Suprapubic skin (tissue), 4 donors: ENCODE measurements at regions not wholly inside any gene's neighbourhood (a gene's known extent, or its start where the extent isn't known, plus 50 kb on each side); places are given as distances from the start of the nearest gene placed in this dataset.

Source experiments
- CTCF ChIP-seq, 2 donors: fragments of 200-600 bp in 1 of 2; fragments of 450-650 bp in 1 of 2; sonication (generic) in 1 of 2; IDR thresholded peaks; one replicate each; pipeline ENCODE4 v1.5.1; 2016 to 2019; ENCODE audit warnings: antibody characterized with exemption in 2 of 2, mild to moderate bottlenecking in 1 of 2, moderate library complexity in 1 of 2
- EP300 ChIP-seq: sonication (generic); formaldehyde crosslinking; IDR thresholded peaks from one replicate; pipeline ENCODE4 v1.6.1; 2017; ENCODE audit warnings: antibody characterized with exemption
- POLR2A ChIP-seq, 2 donors: fragments of 450-650 bp; IDR thresholded peaks; one replicate each; pipeline ENCODE4 v1.6.1; 2017; ENCODE audit warnings: antibody characterized with exemption in 2 of 2, mild to moderate bottlenecking in 2 of 2, moderate library complexity in 2 of 2
- POLR2AphosphoS5 ChIP-seq, 3 donors: sonication (generic); formaldehyde crosslinking; IDR thresholded peaks; one replicate each; pipeline ENCODE4 v1.6.1; 2017; ENCODE audit warnings: antibody characterized with exemption in 3 of 3

- TF ChIP-seq CTCF (IDR thresholded peaks at IDR 0.05) (no peak), POLR2A (IDR thresholded peaks at IDR 0.05) (no peak), POLR2AphosphoS5 (IDR thresholded peaks at IDR 0.05) (no peak), EP300 (no peak)
Observed at GRCh38 chr1:38772026-38772425, 87.5 kb downstream of the RRAGC start.
